ENCODE measurements at regions not wholly inside any gene's neighbourhood (a gene's known extent, or its start where the extent isn't known, plus 50 kb on each side); places are given as distances from the start of the nearest gene placed in this dataset.

- H3K4me1 ChIP-seq (ENCODE audit: control insufficient read depth, insufficient read depth, low read length), result peaks cover 26% of the 10 kb centered on the region
Measured at GRCh38 chr3:42020684-42021307, 58.9 kb upstream of the ULK4 start.

More at GRCh38 chr3:42020684-42021307, 58.9 kb upstream of the ULK4 start:
- Histone ChIP-seq H3K56ac (ENCODE audit: extremely low read depth, insufficient read depth, low read length) (no peak overlapping the region), H4K5ac (ENCODE audit: low read depth, low read length) (no peak overlapping the region), H4K20me1 (ENCODE audit: insufficient read depth, low read length) (0 out of 2 replicates have a peak, but pooled peaks cover 4% of the 10 kb centered on the region), H2AK5ac (ENCODE audit: low read depth, low read length) (no peak overlapping the region), H3K9me1 (ENCODE audit: insufficient read depth, low read length) (peaks cover 13% of the 10 kb centered on the region), H3K27me3 (ENCODE audit: control insufficient read depth, insufficient read depth, low read length) (no peaks in the 10 kb centered on the region), H3K4me2 (ENCODE audit: low read depth, low read length) (peak overlapping the region; percentile 36; the same call in 1 of the 2 replicates), H4K91ac (ENCODE audit: insufficient read depth, low read depth, low read length) (no peak overlapping the region), H3K14ac (replicated peaks; ENCODE audit: low read depth, low read length) (no peak overlapping the region), H2AK9ac (replicated peaks; ENCODE audit: low read depth, low read length, poor library complexity) (no peak overlapping the region), H3K9ac (ENCODE audit: low read depth, low read length) (no peak overlapping the region), H2BK5ac (ENCODE audit: low read depth, low read length, poor library complexity, severe bottlenecking) (peak overlapping the region; percentile 50), H2BK15ac (ENCODE audit: low read depth, low read length) (no peak overlapping the region), H2BK20ac (ENCODE audit: low read depth, low read length) (no peak overlapping the region), H3K79me1 (ENCODE audit: low read depth in 1 of 2, low read length in 2 of 2) (peaks cover 7 to 73% of the 10 kb centered on the region in 2 experiments), H2AFZ (replicated peaks; ENCODE audit: low read length, poor library complexity) (no peak overlapping the region), H4K8ac (ENCODE audit: low read depth in 2 of 2, low read length in 2 of 2) (no peak overlapping the region), H3K27ac (ENCODE audit: insufficient read depth, low read length) (no peak overlapping the region), H3K36me3 (ENCODE audit: control insufficient read depth, insufficient read depth, low read length) (no peaks in the 10 kb centered on the region), H3K4ac (ENCODE audit: low read depth, low read length) (no peak overlapping the region), H3K23ac (ENCODE audit: low read depth, low read length) (no peak overlapping the region), H3K18ac (ENCODE audit: low read depth, low read length) (no peak overlapping the region), H3K4me3 (ENCODE audit: insufficient read depth, low read depth, low read length) (no peak overlapping the region), H3K9me3 (ENCODE audit: control insufficient read depth, insufficient read depth, low read length) (no peaks in the 10 kb centered on the region), H2BK120ac (ENCODE audit: low read depth, low read length) (no peak overlapping the region)
- TF ChIP-seq FOS (IDR thresholded peaks at IDR 0.05; ENCODE audit: low read depth, low read length), result peak; percentile 84
- no peak for TF ChIP-seq NFE2L2 (IDR thresholded peaks at IDR 0.05; ENCODE audit: low read depth, low read length)
- TF ChIP-seq CEBPB (IDR thresholded peaks at IDR 0.05; ENCODE audit: low read depth, low read length), result 0 out of 2 replicates have a peak, but pooled peaks have one; percentile 35
- TF ChIP-seq, protein P1, sequence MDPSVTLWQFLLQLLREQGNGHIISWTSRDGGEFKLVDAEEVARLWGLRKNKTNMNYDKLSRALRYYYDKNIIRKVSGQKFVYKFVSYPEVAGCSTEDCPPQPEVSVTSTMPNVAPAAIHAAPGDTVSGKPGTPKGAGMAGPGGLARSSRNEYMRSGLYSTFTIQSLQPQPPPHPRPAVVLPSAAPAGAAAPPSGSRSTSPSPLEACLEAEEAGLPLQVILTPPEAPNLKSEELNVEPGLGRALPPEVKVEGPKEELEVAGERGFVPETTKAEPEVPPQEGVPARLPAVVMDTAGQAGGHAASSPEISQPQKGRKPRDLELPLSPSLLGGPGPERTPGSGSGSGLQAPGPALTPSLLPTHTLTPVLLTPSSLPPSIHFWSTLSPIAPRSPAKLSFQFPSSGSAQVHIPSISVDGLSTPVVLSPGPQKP (IDR thresholded peaks at IDR 0.05; ENCODE audit: borderline replicate concordance, low read depth, low read length), result no peak
- peak; percentile 40 for TF ChIP-seq MAFK (IDR thresholded peaks at IDR 0.05; ENCODE audit: low read depth, low read length)
- TF ChIP-seq CHD1 (IDR thresholded peaks at IDR 0.05; ENCODE audit: low read depth, low read length), result no peak
- no peak; the same call in 1 of the 2 replicates for TF ChIP-seq BHLHE40 (IDR thresholded peaks at IDR 0.05; ENCODE audit: low read depth, low read length)
- TF ChIP-seq POLR2A (IDR thresholded peaks at IDR 0.05; ENCODE audit: low read depth, low read length), result no peak
- no peak for TF ChIP-seq RAD21 (IDR thresholded peaks at IDR 0.05; ENCODE audit: low read length)
- TF ChIP-seq MXI1 (IDR thresholded peaks at IDR 0.05; ENCODE audit: borderline replicate concordance, low read depth, low read length), result no peak
- peak; percentile 64; the same call in 1 of the 2 replicates for TF ChIP-seq MAZ (IDR thresholded peaks at IDR 0.05; ENCODE audit: borderline replicate concordance, low read depth, low read length)
- TF ChIP-seq RFX5 (IDR thresholded peaks at IDR 0.05; ENCODE audit: low read depth, low read length), result no peak
- POLR2A ChIA-PET (ENCODE audit: unreplicated experiment), result no interaction called here
- ATAC-seq (ENCODE audit: low read depth) (peak; percentile 31), DNase-seq (peak; percentile 83)
- dilution Hi-C loops (cut with HindIII; ENCODE audit: low sequenced_read_pairs, unreplicated experiment) (no loop called here), intact Hi-C loops (cut with micrococcal nuclease) (no loop called here), in situ Hi-C loops (cut with MboI; ENCODE audit: low sequenced_read_pairs) (no loop called here)
- BruUV-seq (replicated peaks), result no TSS peak
- WGBS, 2 experiments (ENCODE audit: extremely low coverage in 2 of 2, insufficient read length in 1 of 2), result no CpG with 5 or more reads among the region's 2 CpGs
- CTCF ChIA-PET, result interaction anchor here (0.6 to 1.4 kb wide), 2 partner anchors 79 to 213 kb away, joined by 3 to 10 read pairs; no protein-coding TSS in a partner anchor
